Gastrocnemius medialis (tissue), 4 donors: ENCODE measurements at regions not wholly inside any gene's neighbourhood (a gene's known extent, or its start where the extent isn't known, plus 50 kb on each side); places are given as distances from the start of the nearest gene placed in this dataset.

Source experiments
- POLR2A ChIP-seq, 2 donors: fragments of 450-650 bp; IDR thresholded peaks; one replicate each; pipeline ENCODE4 v1.6.1; 2017; ENCODE audit warnings: antibody characterized with exemption in 2 of 2, mild to moderate bottlenecking in 2 of 2, moderate library complexity in 2 of 2
- TF ChIP-seq, protein P1 (sequence below), 5 experiments: fragments of 450-650 bp in 3 of 5; fragments of 200-600 bp in 2 of 5; sonication (generic) in 2 of 5; IDR thresholded peaks in 4 of 5; conservative IDR thresholded peaks in 1 of 5; 1 replicate in 4 of 5; 2 replicates in 1 of 5; pipeline ENCODE4 v1.5.1; 2016 to 2019; ENCODE audit warnings: antibody characterized with exemption in 5 of 5, mild to moderate bottlenecking in 3 of 5, moderate library complexity in 3 of 5

DNA sequence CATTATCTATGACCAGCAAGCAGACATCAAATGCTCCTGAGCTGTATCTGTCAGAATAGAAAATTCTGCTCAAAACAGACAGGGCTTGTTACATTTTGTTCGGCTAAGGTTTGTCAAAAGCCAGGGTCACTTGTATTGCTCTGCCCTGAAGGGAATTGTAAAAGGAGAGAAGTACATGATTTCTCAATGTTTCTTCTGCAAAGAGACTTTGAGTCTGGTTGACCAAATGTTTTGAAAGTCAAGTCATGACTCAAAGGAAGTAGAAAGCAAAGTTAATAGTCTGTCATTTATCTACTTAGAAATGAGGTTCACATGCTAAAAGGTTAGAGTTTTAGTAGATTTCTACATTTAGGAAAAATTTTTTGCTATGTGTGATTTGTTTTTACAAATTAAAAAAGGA lies 1624.1 kb upstream of the ZEB2 start:
- TF ChIP-seq, protein P1, sequence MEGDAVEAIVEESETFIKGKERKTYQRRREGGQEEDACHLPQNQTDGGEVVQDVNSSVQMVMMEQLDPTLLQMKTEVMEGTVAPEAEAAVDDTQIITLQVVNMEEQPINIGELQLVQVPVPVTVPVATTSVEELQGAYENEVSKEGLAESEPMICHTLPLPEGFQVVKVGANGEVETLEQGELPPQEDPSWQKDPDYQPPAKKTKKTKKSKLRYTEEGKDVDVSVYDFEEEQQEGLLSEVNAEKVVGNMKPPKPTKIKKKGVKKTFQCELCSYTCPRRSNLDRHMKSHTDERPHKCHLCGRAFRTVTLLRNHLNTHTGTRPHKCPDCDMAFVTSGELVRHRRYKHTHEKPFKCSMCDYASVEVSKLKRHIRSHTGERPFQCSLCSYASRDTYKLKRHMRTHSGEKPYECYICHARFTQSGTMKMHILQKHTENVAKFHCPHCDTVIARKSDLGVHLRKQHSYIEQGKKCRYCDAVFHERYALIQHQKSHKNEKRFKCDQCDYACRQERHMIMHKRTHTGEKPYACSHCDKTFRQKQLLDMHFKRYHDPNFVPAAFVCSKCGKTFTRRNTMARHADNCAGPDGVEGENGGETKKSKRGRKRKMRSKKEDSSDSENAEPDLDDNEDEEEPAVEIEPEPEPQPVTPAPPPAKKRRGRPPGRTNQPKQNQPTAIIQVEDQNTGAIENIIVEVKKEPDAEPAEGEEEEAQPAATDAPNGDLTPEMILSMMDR (IDR thresholded peaks at IDR 0.05 in 4 of 5, conservative IDR thresholded peaks at IDR 0.05 in 1 of 5), result no peak
- no peak for TF ChIP-seq POLR2A (IDR thresholded peaks at IDR 0.05)
